Body of pancreas (tissue), 4 donors: ENCODE measurements at regions not wholly inside any gene's neighbourhood (a gene's known extent, or its start where the extent isn't known, plus 50 kb on each side); places are given as distances from the start of the nearest gene placed in this dataset.

Experiments used
- CTCF ChIP-seq, 7 experiments: fragments of 450-650 bp in 4 of 7; fragments of 200-600 bp in 3 of 7; sonication (generic) in 3 of 7; IDR thresholded peaks; one replicate each; pipeline ENCODE4 v1.5.1; 2016 to 2019; ENCODE audit warnings: antibody characterized with exemption in 7 of 7
- POLR2A ChIP-seq, 3 donors: fragments of 450-650 bp; IDR thresholded peaks; one replicate each; pipeline ENCODE4 v1.6.1; 2016; ENCODE audit warnings: antibody characterized with exemption in 3 of 3, mild to moderate bottlenecking in 2 of 3

GRCh38 chr18:961644-962355, 57.1 kb downstream of the ADCYAP1 start:
- TF ChIP-seq CTCF (IDR thresholded peaks at IDR 0.05) (peak; percentile 60 to 86 (median 66)), POLR2A (IDR thresholded peaks at IDR 0.05) (no peak)
